Choroid plexus epithelial cell (primary cell): ENCODE measurements at regions not wholly inside any gene's neighbourhood (a gene's known extent, or its start where the extent isn't known, plus 50 kb on each side); places are given as distances from the start of the nearest gene placed in this dataset.
A peak's percentile ranks its signal among the peaks of the same experiment; 100 is the strongest.

Source experiments
- DNase-seq: peaks from one replicate; pipeline ENCODE4 v3.0.0-alpha.2; 2010; ENCODE audit warnings: low read depth
- H3K4me3 ChIP-seq: 2 replicates; pipeline ENCODE4 v1.5.1; 2011; ENCODE audit warnings: low read depth, mild to moderate bottlenecking, control low read depth, low read length, moderate library complexity
- TF ChIP-seq, protein P1 (sequence below): conservative IDR thresholded peaks from 2 replicates; pipeline ENCODE4 v1.5.1; 2011; ENCODE audit warnings: low read depth, mild to moderate bottlenecking, control low read depth, inconsistent platforms, low read length, moderate library complexity

- TF ChIP-seq, protein P1, sequence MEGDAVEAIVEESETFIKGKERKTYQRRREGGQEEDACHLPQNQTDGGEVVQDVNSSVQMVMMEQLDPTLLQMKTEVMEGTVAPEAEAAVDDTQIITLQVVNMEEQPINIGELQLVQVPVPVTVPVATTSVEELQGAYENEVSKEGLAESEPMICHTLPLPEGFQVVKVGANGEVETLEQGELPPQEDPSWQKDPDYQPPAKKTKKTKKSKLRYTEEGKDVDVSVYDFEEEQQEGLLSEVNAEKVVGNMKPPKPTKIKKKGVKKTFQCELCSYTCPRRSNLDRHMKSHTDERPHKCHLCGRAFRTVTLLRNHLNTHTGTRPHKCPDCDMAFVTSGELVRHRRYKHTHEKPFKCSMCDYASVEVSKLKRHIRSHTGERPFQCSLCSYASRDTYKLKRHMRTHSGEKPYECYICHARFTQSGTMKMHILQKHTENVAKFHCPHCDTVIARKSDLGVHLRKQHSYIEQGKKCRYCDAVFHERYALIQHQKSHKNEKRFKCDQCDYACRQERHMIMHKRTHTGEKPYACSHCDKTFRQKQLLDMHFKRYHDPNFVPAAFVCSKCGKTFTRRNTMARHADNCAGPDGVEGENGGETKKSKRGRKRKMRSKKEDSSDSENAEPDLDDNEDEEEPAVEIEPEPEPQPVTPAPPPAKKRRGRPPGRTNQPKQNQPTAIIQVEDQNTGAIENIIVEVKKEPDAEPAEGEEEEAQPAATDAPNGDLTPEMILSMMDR, result no peak
- no peak for DNase-seq
- no peak overlapping the region for H3K4me3 ChIP-seq
Measured at GRCh38 chr13:105820415-105820814, 715.0 kb downstream of the EFNB2 start.

DNA sequence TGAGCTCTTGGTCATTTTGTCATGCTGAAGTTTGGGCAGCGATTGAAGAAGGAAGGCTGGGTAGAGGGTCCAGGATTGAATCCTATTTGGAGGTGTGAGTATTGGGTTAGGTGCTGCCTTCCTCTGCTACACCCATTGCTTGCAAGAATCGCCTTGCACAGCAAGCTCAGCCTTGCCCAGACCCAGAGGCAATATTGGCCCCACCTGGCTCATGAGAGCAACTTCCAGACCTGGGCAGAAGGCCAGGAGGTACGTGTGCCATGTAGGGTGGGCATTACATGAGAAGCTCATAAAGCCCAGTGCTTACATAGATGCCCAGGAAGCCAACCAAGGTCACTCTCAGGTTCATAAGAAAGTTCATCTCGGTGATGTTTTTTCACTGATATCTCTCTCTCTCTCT is 718.0 kb downstream of the EFNB2 start:
- no peak for DNase-seq
- TF ChIP-seq, protein P1, result no peak
- no peak overlapping the region for H3K4me3 ChIP-seq

DNA sequence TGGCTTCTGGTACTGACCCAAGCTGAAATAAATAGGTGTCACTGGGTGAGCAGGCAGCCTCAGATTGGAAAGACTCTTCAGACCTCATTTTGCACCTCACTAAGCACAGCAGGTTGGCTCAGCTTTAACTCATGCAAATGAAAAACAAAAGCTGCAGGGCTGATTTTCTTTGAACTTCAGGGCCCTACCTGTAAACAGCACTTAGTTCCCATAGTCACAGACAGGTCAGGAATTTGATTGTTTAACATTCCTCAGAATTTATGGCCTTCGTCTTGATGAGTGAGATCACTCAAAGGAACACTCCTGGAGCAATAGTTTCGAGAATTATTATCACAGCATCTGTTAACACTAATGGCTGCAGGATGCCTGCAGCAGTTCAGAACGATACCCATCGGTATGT is 718.5 kb downstream of the EFNB2 start:
- DNase-seq, result no peak
- no peak overlapping the region for H3K4me3 ChIP-seq
- TF ChIP-seq, protein P1, result no peak

- TF ChIP-seq, protein P1, result no peak
- no peak for DNase-seq
- no peak overlapping the region for H3K4me3 ChIP-seq
Measured at GRCh38 chr13:105814902-105815250, 720.6 kb downstream of the EFNB2 start.

- no peak overlapping the region for H3K4me3 ChIP-seq
- no peak for DNase-seq
- TF ChIP-seq, protein P1, result no peak
Measured at GRCh38 chr13:105814219-105814901, 721.1 kb downstream of the EFNB2 start.

DNA sequence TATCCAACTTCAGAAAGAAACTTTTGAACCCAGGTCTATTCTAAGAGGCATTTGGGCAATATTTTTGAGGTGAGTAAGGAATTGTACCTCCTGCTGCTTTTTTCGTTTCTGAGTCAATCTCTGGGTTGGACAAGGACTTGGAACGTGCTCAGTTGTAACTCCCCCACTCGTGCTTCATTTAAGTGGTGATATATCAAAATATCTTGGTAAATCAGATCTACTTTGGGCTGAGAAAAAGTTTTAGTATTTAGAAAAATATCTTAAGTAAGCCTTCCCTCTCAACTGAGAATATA is 728.9 kb downstream of the EFNB2 start:
- TF ChIP-seq, protein P1, result no peak
- H3K4me3 ChIP-seq, result no peak overlapping the region
- peak; percentile 54 for DNase-seq

- no peak overlapping the region for H3K4me3 ChIP-seq
- TF ChIP-seq, protein P1, result no peak
- no peak for DNase-seq
Measured at GRCh38 chr13:105805892-105806627, 729.4 kb downstream of the EFNB2 start.
